HUES64 (cell line): ENCODE measurements at regions not wholly inside any gene's neighbourhood (a gene's known extent, or its start where the extent isn't known, plus 50 kb on each side); places are given as distances from the start of the nearest gene placed in this dataset.

ENCODE experiments used
- H3K27ac ChIP-seq: 2 replicates; pipeline ENCODE4 v1.7.0; 2013; ENCODE audit warnings: low read depth, low read length, inconsistent platforms
- H3K27me3 ChIP-seq: 2 replicates; pipeline ENCODE4 v1.6.1; 2013; ENCODE audit warnings: mild to moderate bottlenecking, low read length; ENCODE audit not compliant: insufficient read depth
- H3K36me3 ChIP-seq: 2 replicates; pipeline ENCODE4 v1.6.1; 2013; ENCODE audit warnings: mild to moderate bottlenecking, low read length; ENCODE audit not compliant: insufficient read depth
- H3K4me1 ChIP-seq: 2 replicates; pipeline ENCODE4 v1.6.1; 2013; ENCODE audit warnings: mild to moderate bottlenecking, low read length, moderate library complexity; ENCODE audit not compliant: insufficient read depth
- H3K4me3 ChIP-seq: 2 replicates; pipeline ENCODE4 v1.5.1; 2013; ENCODE audit warnings: mild to moderate bottlenecking, low read length, moderate library complexity
- H3K9ac ChIP-seq: 2 replicates; pipeline ENCODE4 v1.6.1; 2013; ENCODE audit warnings: mild to moderate bottlenecking, low read depth, low read length
- H3K9me3 ChIP-seq: 2 replicates; pipeline ENCODE4 v1.6.1; 2013; ENCODE audit warnings: low read depth, low read length; ENCODE audit not compliant: insufficient read depth
- WGBS: fragments of 150-250, 120-280 bp; methylation state at CpG from one replicate; pipeline ENCODE4 v1.1.7; 2013; ENCODE audit warnings: missing lambda C conversion rate; 5-methylcytosine and 5-hydroxymethylcytosine counted together

- Histone ChIP-seq H3K4me3 (no peak overlapping the region), H3K27me3 (no peaks in the 10 kb centered on the region), H3K36me3 (no peaks in the 10 kb centered on the region), H3K9me3 (no peaks in the 10 kb centered on the region), H3K4me1 (no peaks in the 10 kb centered on the region), H3K27ac (no peak overlapping the region), H3K9ac (no peak overlapping the region)
- WGBS = 91% methylated on average over 8 of the region's 8 CpGs
These were observed 89.2 kb upstream of the TAPT1 start for GRCh38 chr4:16315456-16315855.

- H3K4me3 ChIP-seq = no peak overlapping the region
- WGBS = 92% methylated on average over 3 of the region's 3 CpGs
- no peaks in the 10 kb centered on the region for H3K27me3 ChIP-seq
- H3K9me3 ChIP-seq = no peaks in the 10 kb centered on the region
- no peak overlapping the region for H3K27ac ChIP-seq
- H3K9ac ChIP-seq = no peak overlapping the region
- H3K4me1 ChIP-seq = no peaks in the 10 kb centered on the region
- no peaks in the 10 kb centered on the region for H3K36me3 ChIP-seq
These were observed 84.3 kb upstream of the TAPT1 start for GRCh38 chr4:16310606-16311005.

DNA sequence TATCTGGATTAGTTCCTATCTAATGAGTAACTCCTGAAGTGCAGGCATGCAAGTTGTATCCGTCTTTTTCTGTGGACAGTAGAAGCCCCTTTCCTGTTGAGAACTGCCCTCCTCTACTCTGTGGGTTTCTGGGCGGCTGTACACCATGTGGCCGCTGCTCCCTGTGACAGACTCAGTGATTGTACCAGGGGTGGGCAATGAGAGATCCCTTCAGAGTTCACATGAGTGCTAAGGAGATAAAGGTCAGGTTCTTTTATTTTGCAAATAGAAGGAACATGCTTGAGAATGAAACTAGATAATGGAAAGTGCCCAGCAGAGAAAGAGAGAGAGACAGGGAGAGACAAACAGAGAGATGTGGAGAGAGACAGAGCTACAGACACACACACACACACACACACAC, 76.4 kb upstream of the TAPT1 start:
- Histone ChIP-seq H3K36me3 (no peaks in the 10 kb centered on the region), H3K9me3 (no peaks in the 10 kb centered on the region), H3K4me1 (peaks cover 5% of the 10 kb centered on the region; the same call in 1 of the 2 replicates), H3K27me3 (no peaks in the 10 kb centered on the region), H3K4me3 (no peak overlapping the region), H3K9ac (no peak overlapping the region), H3K27ac (no peak overlapping the region)
- WGBS = 89% methylated on average over 3 of the region's 3 CpGs

GRCh38 chr4:16297003-16297402, 70.7 kb upstream of the TAPT1 start:
- H3K9me3 ChIP-seq = no peaks in the 10 kb centered on the region
- H3K9ac ChIP-seq = no peak overlapping the region
- H3K36me3 ChIP-seq = no peaks in the 10 kb centered on the region
- WGBS = 81% methylated on average over 1 of the region's 1 CpG
- H3K4me1 ChIP-seq = peaks cover 6% of the 10 kb centered on the region
- no peak overlapping the region for H3K4me3 ChIP-seq
- H3K27ac ChIP-seq = no peak overlapping the region
- H3K27me3 ChIP-seq = no peaks in the 10 kb centered on the region

GRCh38 chr4:16294455-16294854, 68.2 kb upstream of the TAPT1 start:
- no peak overlapping the region for H3K9ac ChIP-seq
- WGBS = 90% methylated on average over 1 of the region's 1 CpG
- H3K9me3 ChIP-seq = no peaks in the 10 kb centered on the region
- no peaks in the 10 kb centered on the region for H3K36me3 ChIP-seq
- H3K4me3 ChIP-seq = no peak overlapping the region
- H3K4me1 ChIP-seq = peaks cover 6% of the 10 kb centered on the region
- H3K27me3 ChIP-seq = no peaks in the 10 kb centered on the region
- no peak overlapping the region for H3K27ac ChIP-seq

DNA sequence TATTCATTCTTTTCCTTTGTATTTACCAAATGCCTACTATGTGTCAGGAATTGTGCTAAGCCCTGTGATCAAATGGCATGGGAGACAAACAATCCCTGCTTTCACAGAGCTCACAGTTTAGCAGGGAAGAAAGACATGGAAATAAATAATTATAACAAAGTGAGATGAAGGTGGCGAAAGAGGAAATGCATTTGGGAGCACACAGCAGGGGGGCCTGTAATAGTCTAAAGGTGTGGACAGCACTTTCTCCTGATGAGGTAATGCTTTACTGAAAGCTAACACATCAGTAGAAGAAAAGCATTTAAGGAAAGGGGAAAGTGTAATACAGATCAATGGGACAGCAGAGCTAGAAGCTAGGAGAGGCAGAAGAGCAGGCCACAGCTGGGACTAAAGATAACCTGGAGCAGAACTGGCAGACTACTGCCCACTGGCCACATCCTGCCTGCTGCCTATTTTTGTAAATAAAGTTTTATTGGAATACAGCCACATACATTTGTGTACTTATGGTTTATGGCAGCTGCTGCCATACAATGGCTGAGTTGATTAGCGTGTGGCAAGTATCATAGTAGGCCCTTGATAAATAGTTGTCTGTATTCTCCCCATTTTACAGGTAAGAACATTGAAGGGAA, 67.1 kb upstream of the TAPT1 start:
- no peak overlapping the region for H3K9ac ChIP-seq
- 96% methylated on average over 2 of the region's 2 CpGs for WGBS

GRCh38 chr4:16292585-16292984, 66.3 kb upstream of the TAPT1 start:
- Histone ChIP-seq H3K36me3 (no peaks in the 10 kb centered on the region), H3K9me3 (no peaks in the 10 kb centered on the region), H3K27me3 (no peaks in the 10 kb centered on the region), H3K9ac (no peak overlapping the region), H3K27ac (no peak overlapping the region), H3K4me3 (no peak overlapping the region), H3K4me1 (peaks cover 6% of the 10 kb centered on the region)
- 91% methylated on average over 7 of the region's 7 CpGs for WGBS

More for the DNA sequence above, 67.1 kb upstream of the TAPT1 start:
- Histone ChIP-seq H3K27me3 (no peaks in the 10 kb centered on the region), H3K4me1 (peaks cover 6% of the 10 kb centered on the region), H3K27ac (no peak overlapping the region), H3K4me3 (no peak overlapping the region), H3K9me3 (no peaks in the 10 kb centered on the region), H3K36me3 (no peaks in the 10 kb centered on the region)

- no peak overlapping the region for H3K27ac ChIP-seq
- 91% methylated on average over 6 of the region's 8 CpGs for WGBS
- H3K36me3 ChIP-seq = no peaks in the 10 kb centered on the region
- H3K27me3 ChIP-seq = no peaks in the 10 kb centered on the region
- no peak overlapping the region for H3K4me3 ChIP-seq
- H3K4me1 ChIP-seq = peaks cover 6% of the 10 kb centered on the region
- no peaks in the 10 kb centered on the region for H3K9me3 ChIP-seq
- no peak overlapping the region for H3K9ac ChIP-seq
These were observed 64.6 kb upstream of the TAPT1 start for GRCh38 chr4:16290681-16291420.

GRCh38 chr4:16289897-16290554, 63.8 kb upstream of the TAPT1 start:
- no peak overlapping the region for H3K9ac ChIP-seq
- H3K4me3 ChIP-seq = no peak overlapping the region
- peaks cover 6% of the 10 kb centered on the region for H3K4me1 ChIP-seq
- no peaks in the 10 kb centered on the region for H3K36me3 ChIP-seq
- WGBS = 37% methylated on average over 4 of the region's 4 CpGs
- H3K27ac ChIP-seq = no peak overlapping the region
- H3K9me3 ChIP-seq = peaks cover 3% of the 10 kb centered on the region; the same call in 1 of the 2 replicates
- H3K27me3 ChIP-seq = no peaks in the 10 kb centered on the region

- Histone ChIP-seq H3K9ac (no peak overlapping the region), H3K4me1 (no peaks in the 10 kb centered on the region), H3K27me3 (no peaks in the 10 kb centered on the region), H3K36me3 (no peaks in the 10 kb centered on the region), H3K27ac (no peak overlapping the region), H3K4me3 (no peak overlapping the region), H3K9me3 (peaks cover 30% of the 10 kb centered on the region)
- 95% methylated on average over 3 of the region's 3 CpGs for WGBS
These were observed 57.8 kb upstream of the TAPT1 start for GRCh38 chr4:16284050-16284449.

- Histone ChIP-seq H3K27me3 (no peaks in the 10 kb centered on the region), H3K9me3 (peaks cover 31% of the 10 kb centered on the region), H3K9ac (no peak overlapping the region), H3K27ac (no peak overlapping the region), H3K36me3 (no peaks in the 10 kb centered on the region), H3K4me1 (no peaks in the 10 kb centered on the region), H3K4me3 (no peak overlapping the region)
- WGBS = 89% methylated on average over 1 of the region's 1 CpG
These were observed 51.9 kb upstream of the TAPT1 start for GRCh38 chr4:16278178-16278577.
